Kidney (tissue), 13 donors: ENCODE measurements at regions not wholly inside any gene's neighbourhood (a gene's known extent, or its start where the extent isn't known, plus 50 kb on each side); places are given as distances from the start of the nearest gene placed in this dataset.

Experiments used
- DNase-seq, 5 donors: peaks; one replicate each; pipeline ENCODE4 v3.0.0-alpha.2; 2013 to 2020
- FAIRE-seq: peaks from 2 replicates; lab custom pipeline; 2012; peaks lifted over from hg19 to GRCh38; lab: Jason Lieb, UNC
- H3K27ac ChIP-seq, 2 donors: one replicate each; pipeline ENCODE4 v1.7.0; 2013; ENCODE audit warnings: low read depth in 2 of 2, low read length in 2 of 2, inconsistent platforms in 1 of 2
- H3K27me3 ChIP-seq: one replicate; pipeline ENCODE4 v1.7.1; 2013; ENCODE audit warnings: low read length, inconsistent platforms; ENCODE audit not compliant: control insufficient read depth, insufficient read depth
- H3K36me3 ChIP-seq, 3 donors: one replicate each; pipeline versions ENCODE4 v1.7.0 to v1.7.1; 2013; ENCODE audit warnings: low read length in 3 of 3, control low read depth in 1 of 3, inconsistent platforms in 1 of 3; ENCODE audit not compliant: insufficient read depth in 3 of 3, control insufficient read depth in 2 of 3
- H3K4me1 ChIP-seq, 3 donors: one replicate each; pipeline versions ENCODE4 v1.7.0 to v1.7.1; 2013; ENCODE audit warnings: low read length in 3 of 3, inconsistent platforms in 1 of 3, low read depth in 1 of 3; ENCODE audit not compliant: control insufficient read depth in 2 of 3, insufficient read depth in 2 of 3
- H3K4me3 ChIP-seq, 3 donors: one replicate each; pipeline versions ENCODE4 v1.7.0 to v1.8.1; 2013; ENCODE audit warnings: low read length in 3 of 3, control low read depth in 1 of 3, inconsistent platforms in 1 of 3
- H3K9ac ChIP-seq, 3 donors: one replicate each; pipeline versions ENCODE4 v1.7.0 to v1.7.1; 2013; ENCODE audit warnings: low read length in 3 of 3, control low read depth in 1 of 3, inconsistent platforms in 1 of 3
- H3K9me3 ChIP-seq, 3 donors: one replicate each; pipeline versions ENCODE4 v1.7.0 to v1.7.1; 2013; ENCODE audit warnings: low read length in 3 of 3, control low read depth in 1 of 3, inconsistent platforms in 1 of 3; ENCODE audit not compliant: control insufficient read depth in 2 of 3, insufficient read depth in 1 of 3
- intact Hi-C: fragments of 100-400 bp; cut with DNase I; formaldehyde crosslinking; loops from one replicate; pipeline ENCODE4 v1.11.1; 2022
- TF ChIP-seq, protein P1 (sequence below): IDR thresholded peaks from 3 replicates; pipeline ENCODE4 v1.5.1; 2012; ENCODE audit warnings: mild to moderate bottlenecking, moderate library complexity, borderline replicate concordance; ENCODE audit not compliant: insufficient read depth; ENCODE audit errors: extremely low read depth
- donor health status: control.
- donor health status: control.
- donor health status: control.
- donor health status: control.
- donor health status: control.
- donor health status: DM: yes; HTN: yes; CAD: no.
- donor health status: Normal renal cell carcinoma (clear cell type).

DNA sequence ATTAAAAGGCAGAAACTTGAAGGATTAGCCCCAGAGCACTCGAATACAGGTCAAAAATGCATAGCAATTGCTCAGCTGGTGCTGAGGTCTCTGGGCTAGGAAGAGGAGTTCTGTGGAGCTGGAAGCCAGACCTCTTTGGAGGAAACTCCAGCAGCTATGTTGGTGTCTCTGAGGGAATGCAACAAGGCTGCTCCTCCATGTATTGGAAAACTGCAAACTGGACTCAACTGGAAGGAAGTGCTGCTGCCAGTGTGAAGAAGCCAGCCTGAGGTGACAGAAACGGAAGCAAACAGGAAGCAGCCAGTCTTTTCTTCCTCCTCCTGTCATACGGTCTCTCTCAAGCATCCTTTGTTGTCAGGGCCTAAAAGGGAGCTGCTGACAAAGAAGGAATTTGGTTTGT lies 233.4 kb upstream of the FGGY start:
- H3K27ac ChIP-seq, result no peak overlapping the region
- no peaks in the 10 kb centered on the region for H3K9me3 ChIP-seq
- H3K9ac ChIP-seq, result no peak overlapping the region
- no peaks in the 10 kb centered on the region for H3K27me3 ChIP-seq
- no peaks in the 10 kb centered on the region for H3K36me3 ChIP-seq
- DNase-seq, result no peak
- TF ChIP-seq, protein P1, sequence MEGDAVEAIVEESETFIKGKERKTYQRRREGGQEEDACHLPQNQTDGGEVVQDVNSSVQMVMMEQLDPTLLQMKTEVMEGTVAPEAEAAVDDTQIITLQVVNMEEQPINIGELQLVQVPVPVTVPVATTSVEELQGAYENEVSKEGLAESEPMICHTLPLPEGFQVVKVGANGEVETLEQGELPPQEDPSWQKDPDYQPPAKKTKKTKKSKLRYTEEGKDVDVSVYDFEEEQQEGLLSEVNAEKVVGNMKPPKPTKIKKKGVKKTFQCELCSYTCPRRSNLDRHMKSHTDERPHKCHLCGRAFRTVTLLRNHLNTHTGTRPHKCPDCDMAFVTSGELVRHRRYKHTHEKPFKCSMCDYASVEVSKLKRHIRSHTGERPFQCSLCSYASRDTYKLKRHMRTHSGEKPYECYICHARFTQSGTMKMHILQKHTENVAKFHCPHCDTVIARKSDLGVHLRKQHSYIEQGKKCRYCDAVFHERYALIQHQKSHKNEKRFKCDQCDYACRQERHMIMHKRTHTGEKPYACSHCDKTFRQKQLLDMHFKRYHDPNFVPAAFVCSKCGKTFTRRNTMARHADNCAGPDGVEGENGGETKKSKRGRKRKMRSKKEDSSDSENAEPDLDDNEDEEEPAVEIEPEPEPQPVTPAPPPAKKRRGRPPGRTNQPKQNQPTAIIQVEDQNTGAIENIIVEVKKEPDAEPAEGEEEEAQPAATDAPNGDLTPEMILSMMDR, result no peak
- FAIRE-seq, result no peak
- H3K4me3 ChIP-seq, result no peak overlapping the region
- H3K4me1 ChIP-seq, result no peaks in the 10 kb centered on the region
- intact Hi-C loops, result no loop called here

DNA sequence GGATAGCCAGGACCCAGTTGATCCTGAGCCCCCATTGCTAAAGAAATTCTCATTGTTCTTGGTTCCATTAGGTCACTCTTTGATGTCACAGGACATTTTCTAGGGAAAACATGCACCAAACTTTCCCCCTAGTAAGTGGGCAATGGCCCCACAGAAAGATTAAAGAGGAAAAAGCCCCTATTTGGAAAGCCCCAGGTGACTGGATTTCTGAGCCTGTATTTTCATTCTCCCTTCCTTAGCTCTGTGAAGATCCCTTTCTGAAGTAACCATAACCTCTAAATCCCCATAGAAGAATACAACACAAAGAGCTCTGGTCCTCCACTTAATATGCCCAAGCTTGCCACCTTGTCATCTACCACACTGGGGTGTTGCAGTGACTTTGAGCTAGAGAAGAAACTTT lies 232.3 kb upstream of the FGGY start:
- no peak for DNase-seq
- Histone ChIP-seq H3K27me3 (no peaks in the 10 kb centered on the region), H3K36me3 (no peaks in the 10 kb centered on the region), H3K27ac (no peak overlapping the region), H3K4me3 (no peak overlapping the region), H3K9ac (no peak overlapping the region), H3K9me3 (no peaks in the 10 kb centered on the region), H3K4me1 (no peaks in the 10 kb centered on the region)
- FAIRE-seq, result no peak
- TF ChIP-seq, protein P1, result no peak
- intact Hi-C loops, result no loop called here

DNA sequence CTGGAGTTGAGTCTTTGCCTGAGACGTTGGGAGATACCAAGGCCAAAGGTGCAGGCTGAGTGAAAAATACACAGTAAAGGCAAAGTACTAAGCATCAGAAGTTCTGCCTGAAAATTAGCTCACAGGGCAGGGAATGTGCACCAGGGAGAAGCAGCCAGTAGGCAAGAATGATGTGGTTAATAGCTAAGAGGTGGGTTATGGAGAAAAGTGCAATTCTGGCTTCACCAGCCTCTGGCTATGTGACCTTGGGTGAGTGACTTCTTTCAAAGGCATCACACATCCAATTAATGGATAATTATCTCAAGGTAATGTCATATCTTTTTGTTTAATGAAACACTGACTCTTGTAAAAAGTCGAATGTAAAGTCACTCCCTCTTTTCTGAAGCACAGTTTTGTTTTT lies 230.7 kb upstream of the FGGY start:
- intact Hi-C loops, result no loop called here
- Histone ChIP-seq H3K4me3 (no peak overlapping the region), H3K27me3 (no peaks in the 10 kb centered on the region), H3K27ac (no peak overlapping the region), H3K9me3 (no peaks in the 10 kb centered on the region), H3K4me1 (no peaks in the 10 kb centered on the region), H3K36me3 (no peaks in the 10 kb centered on the region), H3K9ac (no peak overlapping the region)
- FAIRE-seq (no peak), DNase-seq (no peak)
- TF ChIP-seq, protein P1, result no peak

DNA sequence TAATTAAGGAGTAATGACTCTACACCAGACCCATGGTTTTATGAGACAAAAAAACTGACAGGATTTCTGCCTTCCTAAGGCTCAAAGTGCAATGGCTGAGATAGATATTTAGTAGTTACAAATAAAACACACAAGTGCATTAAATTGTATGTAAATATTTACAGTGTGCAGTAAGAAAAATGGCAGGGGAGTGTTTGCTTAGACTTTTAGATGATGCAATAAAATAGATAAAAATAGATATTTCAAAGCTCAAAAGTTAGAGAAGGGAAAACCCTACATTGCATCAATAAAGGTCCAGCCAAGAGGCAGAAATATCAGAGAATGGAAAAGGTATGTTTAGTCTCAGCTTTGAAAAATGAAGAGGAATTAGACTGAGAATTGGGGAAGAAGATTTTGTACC lies 226.3 kb upstream of the FGGY start:
- no peak for FAIRE-seq
- Histone ChIP-seq H3K9ac (no peak overlapping the region), H3K4me1 (no peaks in the 10 kb centered on the region), H3K27me3 (no peaks in the 10 kb centered on the region), H3K36me3 (no peaks in the 10 kb centered on the region), H3K9me3 (no peaks in the 10 kb centered on the region), H3K4me3 (no peak overlapping the region), H3K27ac (no peak overlapping the region)
- TF ChIP-seq, protein P1, result no peak
- intact Hi-C loops, result no loop called here
- DNase-seq, result no peak
